ENCODE measurements at regions not wholly inside any gene's neighbourhood (a gene's known extent, or its start where the extent isn't known, plus 50 kb on each side); places are given as distances from the start of the nearest gene placed in this dataset.

DNA sequence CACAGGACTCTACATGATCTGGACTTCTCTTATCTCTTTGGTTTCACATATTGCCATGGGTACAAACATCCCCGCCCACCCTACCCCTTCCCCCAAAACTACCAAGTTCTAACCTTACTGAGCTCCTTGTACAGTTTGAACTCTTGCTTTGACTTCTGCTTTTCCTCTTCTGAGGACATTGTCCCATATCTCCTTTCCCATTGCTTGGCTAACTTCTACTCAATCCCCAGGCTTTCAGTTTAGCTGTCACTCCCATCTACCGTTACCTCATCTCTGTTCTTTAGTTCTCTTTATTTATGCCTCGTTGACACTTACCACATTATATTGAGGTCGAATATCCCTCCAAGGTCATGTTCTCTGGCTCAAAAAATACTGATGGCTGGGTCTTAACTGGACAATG lies 393.5 kb upstream of the CADM1 start:
- no peak for DNase-seq (ENCODE audit: low read depth)

DNA sequence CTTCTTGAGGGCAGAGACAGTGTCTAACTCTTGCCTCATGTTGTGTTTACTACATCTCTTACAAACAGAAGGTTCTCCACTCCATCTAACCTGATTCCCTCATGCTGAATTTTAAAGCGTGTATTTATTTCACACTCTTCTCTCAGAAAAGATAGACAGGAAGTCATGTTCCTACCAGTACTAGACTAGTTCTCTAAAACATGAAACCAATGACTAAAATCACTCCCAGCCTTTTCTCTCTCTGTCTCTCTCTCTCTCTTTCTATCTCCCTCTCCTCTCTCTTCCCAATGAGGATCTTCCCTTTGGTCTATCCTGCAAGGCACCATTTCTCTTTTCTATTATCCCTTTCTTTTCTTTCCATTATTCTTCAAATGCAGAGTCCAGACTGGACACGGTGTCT lies 391.9 kb upstream of the CADM1 start:
- DNase-seq (ENCODE audit: low read depth): no peak

DNA sequence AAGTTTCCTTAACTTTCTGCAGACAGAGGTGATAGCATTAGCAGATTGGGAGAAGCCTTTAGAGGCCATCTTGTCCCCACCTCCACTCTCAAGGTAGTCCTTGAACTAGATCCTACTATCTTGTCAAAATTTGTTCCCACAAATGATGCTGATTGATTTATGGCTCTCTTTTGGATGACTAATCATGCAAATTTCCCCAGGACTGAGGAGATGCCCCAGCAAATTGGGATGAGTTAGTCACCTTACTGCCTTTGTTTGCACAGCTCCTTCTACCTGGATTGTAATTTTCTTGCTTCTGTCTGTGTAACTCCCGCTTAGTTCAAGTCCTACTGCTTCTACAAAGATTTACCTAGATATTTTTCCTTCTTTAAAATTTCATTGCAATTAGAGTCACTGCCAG lies 391.4 kb upstream of the CADM1 start:
- DNase-seq (ENCODE audit: low read depth): no peak

DNA sequence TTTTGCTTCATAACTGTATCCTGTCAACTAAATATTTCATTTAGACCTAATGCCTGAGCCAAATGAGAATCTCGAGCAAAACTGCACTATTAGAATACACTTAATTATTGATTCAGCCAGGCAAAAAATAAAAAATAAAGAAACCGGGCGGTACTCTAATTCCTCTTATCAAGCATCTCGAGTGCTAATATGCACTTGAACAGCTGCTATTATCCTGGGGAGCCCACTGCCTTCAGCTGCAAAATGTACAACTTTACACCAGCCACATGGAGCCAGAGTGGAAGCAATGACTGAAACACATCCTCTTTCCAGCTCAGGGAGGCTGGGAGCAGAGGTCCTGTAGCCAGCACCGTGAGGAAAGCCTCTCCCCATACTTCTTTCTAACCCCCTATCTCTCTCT lies 390.0 kb upstream of the CADM1 start:
- DNase-seq (ENCODE audit: low read depth): no peak

DNA sequence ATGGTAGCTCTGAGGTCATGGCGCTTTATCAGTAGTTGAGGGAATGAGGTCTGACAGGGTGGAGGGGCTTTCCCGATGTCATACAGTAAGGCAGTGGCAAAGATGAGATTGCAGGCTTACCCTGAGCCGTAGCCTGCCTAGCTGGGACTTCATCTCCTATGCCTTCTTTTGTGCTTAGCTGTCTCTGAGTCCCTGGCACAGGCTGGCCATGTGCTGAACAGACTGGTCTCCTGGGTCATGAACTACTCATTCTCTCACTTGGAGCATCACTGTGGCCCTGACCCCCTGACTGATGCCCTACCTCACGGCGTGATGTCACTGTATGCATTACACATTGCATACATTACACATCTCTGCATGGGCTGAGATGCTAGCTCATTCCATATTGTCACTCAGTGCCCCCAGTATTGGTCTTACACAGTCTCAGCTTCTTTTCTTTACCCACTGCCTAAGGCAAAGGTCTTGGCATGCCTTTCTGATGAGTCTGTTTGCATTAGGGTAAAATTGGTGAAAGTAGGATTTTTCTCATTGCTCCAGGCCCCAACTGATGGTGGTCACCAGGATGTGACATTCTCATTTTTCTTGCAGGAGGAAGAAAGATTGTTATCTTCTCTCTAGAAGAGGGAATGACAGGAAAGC lies 389.4 kb upstream of the CADM1 start:
- no peak for DNase-seq (ENCODE audit: low read depth)

DNA sequence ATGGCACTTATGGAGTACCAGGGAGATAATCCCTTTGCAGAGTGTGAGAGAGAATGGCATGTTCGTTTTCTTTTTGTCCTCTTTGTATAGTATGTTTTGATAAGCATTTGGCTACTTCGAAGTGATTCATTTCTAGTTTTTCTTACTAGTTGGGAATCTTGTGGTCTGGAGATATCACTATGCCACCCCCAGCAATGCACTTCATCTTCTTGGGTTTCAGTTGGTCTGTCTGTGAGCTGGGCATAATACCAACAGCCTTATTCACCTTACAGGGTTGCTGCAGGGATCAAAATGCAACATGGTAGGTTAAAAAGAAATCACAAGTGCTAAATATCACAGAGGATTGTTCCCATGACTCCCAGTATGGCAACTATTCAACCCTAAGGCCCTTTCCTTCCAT lies 387.8 kb upstream of the CADM1 start:
- no peak for DNase-seq (ENCODE audit: low read depth)

DNA sequence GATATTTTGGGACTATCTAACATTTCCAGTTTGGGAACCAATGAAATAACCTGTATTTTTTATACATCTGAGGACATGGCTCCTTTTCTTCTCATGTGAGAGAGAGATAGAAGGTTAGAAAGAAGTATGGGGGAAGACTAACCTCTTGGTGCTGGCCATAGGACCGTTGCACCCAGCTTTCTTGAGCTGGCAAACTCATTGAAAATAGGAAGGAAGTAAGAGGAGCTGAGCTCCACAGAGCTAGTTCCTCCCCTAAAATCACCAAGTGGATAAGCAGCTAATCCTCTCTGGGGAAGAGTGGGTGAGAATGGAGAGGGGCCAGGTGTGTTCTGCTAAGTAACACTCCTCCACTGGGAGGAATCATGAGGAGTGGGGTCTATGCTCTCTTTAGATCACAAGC lies 387.4 kb upstream of the CADM1 start:
- DNase-seq (ENCODE audit: low read depth): no peak

DNA sequence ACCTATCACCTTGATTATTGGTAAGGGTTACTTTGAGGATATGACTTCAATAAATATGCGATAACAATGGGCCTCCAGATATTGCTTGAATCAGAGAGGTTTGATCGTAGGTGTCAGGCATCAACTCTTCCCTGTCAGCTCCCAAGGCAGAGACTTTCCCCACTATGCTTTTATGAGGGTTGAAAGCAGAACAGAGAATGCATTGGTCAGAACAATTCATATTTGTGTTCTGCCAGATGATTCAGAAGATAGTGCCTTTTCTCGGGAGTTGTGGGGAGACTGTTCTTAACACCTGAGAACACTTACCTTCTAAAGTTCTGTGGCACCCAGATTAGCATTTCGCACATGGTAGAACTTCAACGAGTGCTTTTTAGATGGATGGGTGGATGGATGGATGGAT lies 386.3 kb upstream of the CADM1 start:
- DNase-seq (ENCODE audit: low read depth): no peak

DNA sequence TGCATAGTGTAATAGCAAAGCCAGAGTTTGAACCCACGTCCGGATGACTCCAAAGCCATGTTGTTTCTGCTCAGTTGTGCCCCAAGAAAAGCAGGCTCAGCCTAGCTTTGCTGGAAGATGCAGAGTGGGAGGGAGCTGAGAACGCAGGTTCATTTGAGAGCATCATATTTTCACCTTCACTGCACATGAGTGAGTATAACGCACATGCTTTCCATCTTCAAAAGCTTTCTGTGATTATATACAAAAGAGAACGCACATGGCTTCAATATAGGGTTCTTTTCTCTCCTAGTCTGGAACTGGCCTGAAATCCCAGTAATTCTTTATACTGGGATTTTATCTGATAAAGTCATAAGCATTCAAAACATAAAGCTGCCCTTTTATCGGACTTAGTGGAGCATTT lies 385.5 kb upstream of the CADM1 start:
- no peak for DNase-seq (ENCODE audit: low read depth)

DNA sequence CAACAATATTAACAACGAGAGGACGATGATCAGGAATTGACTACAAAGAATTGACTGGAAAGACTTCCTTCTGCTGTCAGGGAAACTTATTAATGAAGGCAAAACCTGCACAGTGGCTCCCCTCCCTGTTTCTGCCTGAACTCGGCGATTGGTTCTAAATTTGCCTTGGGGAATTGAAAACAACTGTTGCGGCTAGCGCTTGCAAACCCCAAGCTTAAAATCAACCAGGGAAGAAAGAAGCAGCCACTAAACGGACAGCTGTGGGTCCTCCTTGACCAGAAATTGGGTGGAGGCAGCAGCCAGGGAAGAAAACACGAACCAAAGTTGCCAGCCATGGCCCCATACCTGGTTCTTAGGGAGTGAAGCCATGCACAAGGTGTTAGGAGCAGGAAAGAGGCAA lies 383.5 kb upstream of the CADM1 start:
- no peak for DNase-seq (ENCODE audit: low read depth)

DNA sequence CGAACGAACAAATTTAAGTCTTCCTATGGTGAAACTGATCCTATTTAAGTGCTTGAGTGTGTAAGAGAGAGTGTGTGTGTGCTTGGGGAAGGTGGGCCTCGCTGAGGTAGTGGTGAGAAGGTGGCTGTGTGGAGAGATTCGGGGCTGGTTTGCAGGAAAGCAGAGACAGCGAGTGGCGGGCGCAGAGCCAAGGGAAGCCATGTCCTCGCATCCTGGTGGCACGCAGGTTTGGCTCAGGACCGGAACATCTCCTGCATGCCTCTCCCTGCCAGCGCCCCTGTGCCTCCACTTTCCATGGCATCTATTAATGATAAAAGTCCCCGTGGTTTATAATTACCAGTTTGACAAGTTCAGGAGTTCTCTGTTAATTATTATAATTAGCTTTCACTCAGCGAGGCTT lies 383.1 kb upstream of the CADM1 start:
- no peak for DNase-seq (ENCODE audit: low read depth)

DNA sequence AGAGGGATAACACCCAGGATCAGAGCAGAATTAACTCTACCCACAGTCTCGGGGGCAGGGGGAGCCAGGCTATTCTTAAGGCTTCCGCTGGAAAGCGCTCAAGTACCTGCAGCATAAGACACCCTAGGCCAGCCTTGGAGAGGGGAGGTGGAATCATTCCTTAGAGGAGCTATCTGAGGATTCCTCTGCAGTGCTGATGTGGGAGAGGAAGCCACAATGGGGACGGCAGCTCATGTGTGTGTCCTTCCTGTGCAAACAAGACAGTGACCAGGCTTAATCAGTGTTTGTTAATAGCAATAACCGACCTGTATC lies 382.2 kb upstream of the CADM1 start:
- no peak for DNase-seq (ENCODE audit: low read depth)

DNA sequence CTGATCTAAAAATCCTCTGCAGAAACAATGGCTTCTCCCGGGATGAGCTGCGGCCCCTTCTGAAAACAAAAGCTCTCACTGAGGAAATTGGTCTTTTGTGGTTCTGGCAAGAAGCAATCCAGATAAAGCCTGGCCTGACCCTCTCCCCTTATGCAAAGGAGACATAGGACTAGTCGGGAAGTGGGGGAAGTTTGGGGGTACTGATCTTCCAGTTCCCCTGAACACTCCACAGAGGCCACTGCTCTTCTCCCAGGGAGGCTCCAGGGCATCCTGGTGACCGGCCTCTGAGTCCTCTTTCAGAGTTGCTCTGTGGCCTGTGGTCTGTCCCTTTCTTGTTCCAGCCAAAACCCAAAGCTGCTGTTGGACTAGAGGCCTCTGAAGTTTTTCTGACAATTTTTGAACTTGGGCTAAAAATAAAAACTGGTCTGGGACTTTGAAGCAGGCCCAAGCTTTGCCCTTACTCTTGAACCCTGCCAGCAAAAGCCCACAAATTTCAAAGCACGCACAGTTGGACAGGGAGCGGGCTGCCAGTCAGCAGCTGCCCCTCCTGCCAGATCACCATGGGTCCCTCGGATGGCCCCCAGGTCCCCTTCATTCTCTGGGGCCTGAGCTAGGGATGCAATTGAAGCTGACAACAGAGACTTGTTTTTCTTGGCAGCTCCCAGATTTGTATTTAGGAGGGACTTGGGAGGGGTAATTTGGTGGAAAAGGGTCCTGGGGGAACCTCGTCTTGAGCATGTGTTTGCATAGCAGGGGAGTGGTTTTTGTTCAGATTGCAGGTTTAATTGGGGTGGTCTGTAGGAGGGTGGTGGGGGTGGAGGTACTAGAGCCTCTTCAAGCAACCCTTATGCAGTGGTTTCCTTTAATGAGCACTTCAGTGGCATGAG lies 381.6 kb upstream of the CADM1 start:
- DNase-seq (ENCODE audit: low read depth): no peak

DNA sequence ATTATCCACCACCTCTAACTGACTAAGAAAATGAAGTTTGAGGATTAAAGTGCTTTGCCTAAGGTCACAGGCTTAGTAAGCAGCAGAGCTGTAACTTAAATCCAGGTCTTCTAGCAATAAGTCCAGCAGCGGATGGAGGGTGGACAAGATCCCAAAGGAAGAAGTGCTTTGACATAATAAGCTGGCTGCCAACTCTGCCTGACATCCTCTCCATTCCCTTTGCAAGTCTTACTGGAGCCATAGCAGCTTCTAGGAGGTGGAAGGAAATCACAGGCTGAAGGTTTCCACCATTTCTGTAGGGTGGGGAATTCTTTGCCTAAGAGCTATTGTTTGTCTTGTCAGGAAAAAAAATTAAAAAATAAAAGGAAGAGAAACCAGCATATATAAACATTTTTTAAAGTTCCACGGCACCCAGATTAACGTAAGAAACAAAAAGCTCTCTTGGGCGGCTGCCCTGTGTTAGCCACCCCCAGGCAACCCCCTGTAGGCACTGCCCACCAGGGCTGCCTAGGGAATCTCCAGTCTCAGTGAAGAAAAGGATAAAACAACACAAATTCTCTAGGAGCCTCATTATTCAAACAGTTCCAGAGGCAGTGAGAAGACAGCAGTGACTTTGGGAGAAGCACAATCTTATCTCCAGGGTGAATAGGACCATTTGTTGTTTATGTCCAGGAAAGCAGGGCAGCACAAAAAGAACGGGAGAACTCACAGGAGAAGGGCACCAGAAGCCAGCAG lies 380.8 kb upstream of the CADM1 start:
- DNase-seq (ENCODE audit: low read depth): no peak

DNA sequence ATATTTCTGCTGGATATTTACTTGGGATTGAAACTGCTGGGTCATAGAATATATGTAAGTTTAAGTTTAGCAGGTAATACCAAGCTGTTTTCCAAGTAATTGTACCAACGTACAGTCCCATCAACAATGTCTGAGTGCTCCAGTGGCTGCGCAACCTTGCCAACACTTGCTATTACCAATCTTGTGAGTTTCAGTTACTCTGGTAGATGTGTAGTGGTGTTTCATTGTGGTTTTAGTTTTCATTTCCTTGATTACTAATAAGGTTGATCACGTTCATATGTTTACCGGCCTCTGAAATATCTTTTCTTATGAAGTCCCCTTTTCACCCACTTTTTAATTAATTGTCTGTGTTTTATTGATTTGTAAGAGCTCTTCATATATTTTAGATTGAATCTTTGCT lies 370.6 kb upstream of the CADM1 start:
- DNase-seq (ENCODE audit: low read depth): no peak

DNA sequence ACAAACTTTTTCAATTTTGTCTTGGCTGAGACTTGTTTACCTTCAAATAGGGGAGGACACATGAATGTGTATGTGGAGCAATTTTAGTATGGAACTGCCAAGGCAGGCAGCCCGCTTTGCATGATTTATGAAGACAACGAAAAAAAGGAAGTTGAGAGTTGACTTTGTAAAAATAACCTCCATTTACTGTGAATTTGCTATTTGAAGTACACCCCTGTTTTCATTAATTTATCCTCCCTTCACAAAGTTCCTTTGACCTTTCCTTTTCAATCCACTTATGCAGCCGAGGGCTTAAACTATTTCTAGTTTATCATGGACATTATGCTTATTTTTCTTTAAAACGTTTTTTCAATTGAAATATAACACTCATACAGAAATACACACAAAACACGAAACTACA lies 369.6 kb upstream of the CADM1 start:
- no peak for DNase-seq (ENCODE audit: low read depth)

DNA sequence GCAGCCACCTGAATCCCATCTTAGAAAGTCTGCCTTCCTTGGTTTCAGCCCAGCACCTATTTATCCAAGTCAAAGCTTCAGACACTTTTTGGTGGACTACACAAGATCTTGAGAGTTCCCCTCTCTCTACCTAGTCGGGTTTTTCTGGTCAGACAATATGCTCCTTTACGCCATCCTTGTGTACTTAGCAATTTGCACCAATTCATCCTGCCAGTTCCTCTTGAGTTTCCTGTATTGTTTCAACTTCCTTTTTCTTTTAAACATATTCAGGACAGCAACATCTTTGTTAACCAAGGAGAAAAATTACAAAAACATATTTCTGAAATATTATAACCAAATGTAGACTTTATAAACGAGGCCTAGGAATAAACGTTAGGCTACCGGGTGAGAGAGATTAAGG lies 368.2 kb upstream of the CADM1 start:
- no peak for DNase-seq (ENCODE audit: low read depth)

DNA sequence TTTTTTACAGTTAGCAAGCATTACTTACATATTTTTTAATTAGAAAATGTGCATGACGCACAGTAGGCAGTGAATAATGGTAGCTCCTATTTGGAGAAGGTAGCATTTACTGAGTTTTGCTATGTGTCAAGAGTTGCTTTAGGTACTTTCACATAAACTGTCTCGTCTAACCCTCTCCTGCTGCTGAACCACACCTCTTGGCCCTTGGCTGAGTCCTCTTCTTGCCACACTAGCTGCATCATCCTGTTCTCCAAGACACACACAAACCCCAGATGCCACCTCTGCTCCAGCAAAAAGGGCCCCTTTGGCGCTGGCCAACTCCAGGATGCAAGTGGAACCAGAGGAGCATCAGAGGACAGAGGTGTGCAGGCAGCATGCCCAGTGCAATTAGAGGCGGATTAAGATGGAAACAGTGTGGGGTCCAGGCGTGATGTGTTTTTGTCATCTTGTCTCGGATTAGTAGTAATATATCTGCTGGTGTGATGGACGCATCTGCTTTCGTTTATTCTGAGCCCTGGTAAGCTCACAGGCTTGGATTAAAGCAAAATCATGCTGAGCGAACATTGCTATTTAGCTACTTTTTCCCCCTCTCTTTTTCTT lies 367.0 kb upstream of the CADM1 start:
- DNase-seq (ENCODE audit: low read depth): no peak

DNA sequence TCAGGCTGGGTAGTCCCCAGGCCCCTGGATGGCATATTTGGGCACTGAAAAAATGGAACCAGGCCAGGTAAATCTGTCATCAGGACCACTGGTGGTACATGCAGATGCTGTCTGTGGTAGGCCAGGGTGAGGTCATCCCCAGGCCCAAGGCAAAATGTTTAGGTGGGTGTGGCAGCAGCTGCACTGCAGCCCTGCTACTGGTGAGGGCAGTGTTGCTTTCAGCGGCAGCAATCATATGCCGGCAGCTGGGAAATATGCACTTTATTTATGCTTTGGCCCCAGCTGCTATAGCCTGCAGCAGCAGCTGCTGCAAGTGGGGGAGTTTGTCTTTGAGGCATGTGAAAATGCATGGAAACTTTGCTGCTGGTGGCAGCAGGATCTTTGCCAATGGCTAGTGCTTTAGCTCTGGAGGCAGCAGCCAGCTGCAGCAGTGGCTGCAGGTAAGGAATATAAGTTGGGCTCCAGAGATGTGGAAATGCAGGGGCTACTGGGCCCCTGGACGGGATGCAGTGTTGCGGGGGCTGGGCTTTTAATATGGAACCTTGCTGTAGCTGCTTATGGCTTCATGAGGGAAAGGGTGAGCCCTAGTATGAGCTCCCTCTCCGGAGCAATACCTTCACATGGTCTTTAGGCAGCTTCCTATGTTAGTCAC lies 365.7 kb upstream of the CADM1 start:
- DNase-seq (ENCODE audit: low read depth): peak; percentile 3

DNA sequence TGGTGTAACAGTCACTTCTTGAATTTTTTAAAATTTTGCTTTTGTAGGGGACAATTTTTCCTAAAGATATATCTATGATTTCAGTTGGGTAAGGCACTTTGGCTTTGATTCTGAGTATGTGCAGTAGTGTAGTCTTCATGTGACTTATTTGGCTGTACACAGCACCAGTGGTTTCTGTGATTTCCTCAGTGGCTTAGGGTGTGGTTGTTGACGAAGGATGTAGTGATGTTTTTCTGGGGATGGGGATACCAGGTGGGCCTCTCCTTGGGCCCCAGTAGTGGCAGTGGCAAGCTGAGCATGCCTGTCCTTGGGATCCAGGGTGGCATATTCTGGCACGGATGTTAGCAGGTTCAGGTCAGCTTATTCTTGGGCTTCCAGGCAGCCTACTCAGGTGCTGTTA lies 364.9 kb upstream of the CADM1 start:
- DNase-seq (ENCODE audit: low read depth): no peak

DNA sequence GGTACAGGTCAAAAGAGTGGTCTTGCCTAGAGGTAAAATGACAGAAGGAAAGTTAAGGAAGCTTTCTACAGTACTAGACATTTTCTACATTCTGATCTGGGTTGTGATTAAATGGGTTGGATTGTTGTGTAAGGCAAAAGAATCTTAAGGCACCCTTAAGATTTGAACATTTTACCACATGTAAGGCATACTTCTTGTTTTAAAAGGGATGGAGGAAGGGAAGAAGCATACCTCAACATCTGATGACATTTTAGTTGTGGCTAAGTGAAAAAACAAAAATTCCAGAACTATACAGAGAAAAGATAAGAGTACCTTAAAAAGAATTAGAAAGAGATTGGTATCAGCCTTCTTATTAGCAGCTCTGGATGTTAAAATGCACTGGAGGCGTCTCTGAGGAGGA lies 356.0 kb upstream of the CADM1 start:
- DNase-seq (ENCODE audit: low read depth): no peak

DNA sequence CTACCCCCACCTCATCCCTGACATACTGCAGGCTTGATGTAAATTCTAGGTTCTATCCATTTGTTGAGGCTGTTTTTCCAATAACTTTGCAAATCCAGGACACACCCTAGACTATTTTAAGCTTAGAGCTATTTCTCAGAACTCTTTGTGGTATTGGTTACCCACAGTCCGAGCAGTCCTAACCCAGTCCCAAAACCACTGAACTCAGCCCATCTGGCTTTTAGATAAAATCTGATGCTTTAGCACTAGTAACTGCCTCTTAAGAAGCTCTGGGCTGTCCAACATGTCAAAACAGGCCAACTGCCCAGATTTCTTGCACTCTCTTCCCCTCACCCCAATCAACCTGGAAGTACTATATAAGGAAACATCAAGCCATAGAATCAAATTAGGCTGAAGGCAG lies 344.4 kb upstream of the CADM1 start:
- no peak for DNase-seq (ENCODE audit: low read depth)

DNA sequence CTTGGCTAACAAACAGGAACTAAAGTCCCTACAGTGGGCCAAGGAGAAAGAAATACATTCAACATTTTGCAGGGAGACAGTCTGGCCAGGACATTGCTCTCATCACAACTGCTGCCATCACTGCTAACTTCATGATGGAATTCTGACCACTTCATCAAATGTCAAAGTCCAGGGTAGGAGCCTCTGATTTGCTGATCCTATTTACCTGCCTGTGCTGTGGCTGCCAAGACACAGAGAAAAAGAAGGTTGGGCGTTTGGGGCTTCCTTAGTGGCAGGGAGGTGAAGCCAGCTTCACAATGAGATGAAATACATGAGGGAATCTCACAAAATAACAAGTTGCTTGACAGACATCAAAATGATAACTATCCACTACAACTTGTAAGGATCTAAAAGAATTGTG lies 343.9 kb upstream of the CADM1 start:
- DNase-seq (ENCODE audit: low read depth): no peak

Data from iris pigment epithelial cell (primary cell).